Activated effector memory CD4-positive, alpha-beta T cell treated with anti-CD3 and anti-CD28 coated beads, Interleukin-2, amount 50 U/mL, for 16 hours (primary cell): ENCODE measurements at regions not wholly inside any gene's neighbourhood (a gene's known extent, or its start where the extent isn't known, plus 50 kb on each side); places are given as distances from the start of the nearest gene placed in this dataset.

ENCODE experiments used
- DNase-seq: peaks from one replicate; pipeline ENCODE4 v3.0.0-alpha.2; 2020

- DNase-seq: no peak
These were observed 1097.6 kb upstream of the PHF14 start for GRCh38 chr7:9876053-9876452.

GRCh38 chr7:9889554-9889953 lies 1084.1 kb upstream of the PHF14 start:
- DNase-seq: no peak

GRCh38 chr7:9890092-9890491 lies 1083.6 kb upstream of the PHF14 start:
- no peak for DNase-seq

GRCh38 chr7:9891056-9891455 lies 1082.6 kb upstream of the PHF14 start:
- no peak for DNase-seq

- DNase-seq: no peak
These were observed 1073.3 kb upstream of the PHF14 start for GRCh38 chr7:9900339-9900738.

- DNase-seq: no peak
These were observed 1052.3 kb upstream of the PHF14 start for GRCh38 chr7:9921326-9921725.

GRCh38 chr7:9937944-9938631 lies 1035.6 kb upstream of the PHF14 start:
- no peak for DNase-seq

GRCh38 chr7:9939176-9939575 lies 1034.5 kb upstream of the PHF14 start:
- no peak for DNase-seq

- DNase-seq: no peak
These were observed 1028.5 kb upstream of the PHF14 start for GRCh38 chr7:9945131-9945530.

GRCh38 chr7:9945857-9946256 lies 1027.8 kb upstream of the PHF14 start:
- no peak for DNase-seq

- DNase-seq: no peak
These were observed 1018.5 kb upstream of the PHF14 start for GRCh38 chr7:9955138-9955537.

- DNase-seq: no peak
These were observed 1015.2 kb upstream of the PHF14 start for GRCh38 chr7:9958486-9958885.

- no peak for DNase-seq
These were observed 1013.2 kb upstream of the PHF14 start for GRCh38 chr7:9960460-9960859.

- DNase-seq: no peak
These were observed 1012.3 kb upstream of the PHF14 start for GRCh38 chr7:9961161-9961922.

GRCh38 chr7:9962742-9963141 lies 1010.9 kb upstream of the PHF14 start:
- no peak for DNase-seq

- no peak for DNase-seq
These were observed 995.3 kb upstream of the PHF14 start for GRCh38 chr7:9978106-9979064.

- no peak for DNase-seq
These were observed 991.8 kb upstream of the PHF14 start for GRCh38 chr7:9981742-9982349.

GRCh38 chr7:9983048-9983447 lies 990.6 kb upstream of the PHF14 start:
- no peak for DNase-seq

- no peak for DNase-seq
These were observed 958.0 kb upstream of the PHF14 start for GRCh38 chr7:10015687-10016086.

GRCh38 chr7:10022480-10022879 lies 951.2 kb upstream of the PHF14 start:
- no peak for DNase-seq

- no peak for DNase-seq
These were observed 950.7 kb upstream of the PHF14 start for GRCh38 chr7:10022957-10023356.

GRCh38 chr7:10034843-10035556 lies 938.7 kb upstream of the PHF14 start:
- DNase-seq: no peak
